ENCODE measurements at regions not wholly inside any gene's neighbourhood (a gene's known extent, or its start where the extent isn't known, plus 50 kb on each side); places are given as distances from the start of the nearest gene placed in this dataset.

- Histone ChIP-seq H3K4me3 (replicated peaks; ENCODE audit: low read depth, low read length) (no peak overlapping the region), H3K36me3 (ENCODE audit: control insufficient read depth, insufficient read depth, low read length) (no peaks in the 10 kb centered on the region), H3K27me3 (replicated peaks; ENCODE audit: control insufficient read depth, insufficient read depth, low read length) (no peaks in the 10 kb centered on the region)
- no peak for DNase-seq (ENCODE audit: extremely low read depth, insufficient read length)
- no peak for TF ChIP-seq CTCF (IDR thresholded peaks at IDR 0.05; ENCODE audit: insufficient read depth, low read length, poor library complexity, severe bottlenecking)
Measured at GRCh38 chr6:26218824-26219223, 131.6 kb downstream of the HFE start.

- no peak overlapping the region for H3K4me3 ChIP-seq (replicated peaks; ENCODE audit: low read depth, low read length)
- TF ChIP-seq CTCF (IDR thresholded peaks at IDR 0.05; ENCODE audit: insufficient read depth, low read length, poor library complexity, severe bottlenecking): no peak
Measured at GRCh38 chr6:26220145-26220970, 133.1 kb downstream of the HFE start.

GRCh38 chr6:26221186-26221585 lies 134.0 kb downstream of the HFE start:
- Histone ChIP-seq H3K36me3 (ENCODE audit: control insufficient read depth, insufficient read depth, low read length) (no peaks in the 10 kb centered on the region), H3K27me3 (replicated peaks; ENCODE audit: control insufficient read depth, insufficient read depth, low read length) (no peaks in the 10 kb centered on the region), H3K4me3 (replicated peaks; ENCODE audit: low read depth, low read length) (no peak overlapping the region)
- no peak for TF ChIP-seq CTCF (IDR thresholded peaks at IDR 0.05; ENCODE audit: insufficient read depth, low read length, poor library complexity, severe bottlenecking)
- DNase-seq (ENCODE audit: extremely low read depth, insufficient read length): no peak

More at GRCh38 chr6:26220145-26220970, 133.1 kb downstream of the HFE start:
- no peak for DNase-seq (ENCODE audit: extremely low read depth, insufficient read length)
- no peaks in the 10 kb centered on the region for H3K36me3 ChIP-seq (ENCODE audit: control insufficient read depth, insufficient read depth, low read length)
- no peaks in the 10 kb centered on the region for H3K27me3 ChIP-seq (replicated peaks; ENCODE audit: control insufficient read depth, insufficient read depth, low read length)

GRCh38 chr6:26222571-26222970 lies 135.3 kb downstream of the HFE start:
- TF ChIP-seq CTCF (IDR thresholded peaks at IDR 0.05; ENCODE audit: insufficient read depth, low read length, poor library complexity, severe bottlenecking): no peak
- Histone ChIP-seq H3K4me3 (replicated peaks; ENCODE audit: low read depth, low read length) (no peak overlapping the region), H3K36me3 (ENCODE audit: control insufficient read depth, insufficient read depth, low read length) (no peaks in the 10 kb centered on the region), H3K27me3 (replicated peaks; ENCODE audit: control insufficient read depth, insufficient read depth, low read length) (no peaks in the 10 kb centered on the region)
- no peak for DNase-seq (ENCODE audit: extremely low read depth, insufficient read length)

GRCh38 chr6:26223228-26223627 lies 136.0 kb downstream of the HFE start:
- no peaks in the 10 kb centered on the region for H3K36me3 ChIP-seq (ENCODE audit: control insufficient read depth, insufficient read depth, low read length)
- no peak for TF ChIP-seq CTCF (IDR thresholded peaks at IDR 0.05; ENCODE audit: insufficient read depth, low read length, poor library complexity, severe bottlenecking)
- H3K27me3 ChIP-seq (replicated peaks; ENCODE audit: control insufficient read depth, insufficient read depth, low read length): no peaks in the 10 kb centered on the region
- no peak for DNase-seq (ENCODE audit: extremely low read depth, insufficient read length)
- H3K4me3 ChIP-seq (replicated peaks; ENCODE audit: low read depth, low read length): peak overlapping the region; percentile 63
